Hepatocyte (in vitro differentiated cells): ENCODE measurements at regions not wholly inside any gene's neighbourhood (a gene's known extent, or its start where the extent isn't known, plus 50 kb on each side); places are given as distances from the start of the nearest gene placed in this dataset.

Experiments
- EZH2 ChIP-seq: fragments of 200-600 bp; sonication (generic); IDR thresholded peaks from 2 replicates; pipeline ENCODE4 v1.6.1; 2016; ENCODE audit warnings: antibody characterized with exemption, mild to moderate bottlenecking, borderline replicate concordance
- EZH2phosphoT487 ChIP-seq: fragments of 200-600 bp; sonication (generic); IDR thresholded peaks from one replicate; pipeline ENCODE4 v1.6.1; 2018; ENCODE audit warnings: antibody characterized with exemption, mild to moderate bottlenecking, low read depth, moderate library complexity; ENCODE audit not compliant: unreplicated experiment, severe bottlenecking
- TF ChIP-seq, protein P1 (sequence below): fragments of 200-600 bp; sonication (generic); IDR thresholded peaks from 2 replicates; pipeline ENCODE4 v1.5.1; 2016; ENCODE audit warnings: antibody characterized with exemption, mild to moderate bottlenecking; ENCODE audit not compliant: poor library complexity

DNA sequence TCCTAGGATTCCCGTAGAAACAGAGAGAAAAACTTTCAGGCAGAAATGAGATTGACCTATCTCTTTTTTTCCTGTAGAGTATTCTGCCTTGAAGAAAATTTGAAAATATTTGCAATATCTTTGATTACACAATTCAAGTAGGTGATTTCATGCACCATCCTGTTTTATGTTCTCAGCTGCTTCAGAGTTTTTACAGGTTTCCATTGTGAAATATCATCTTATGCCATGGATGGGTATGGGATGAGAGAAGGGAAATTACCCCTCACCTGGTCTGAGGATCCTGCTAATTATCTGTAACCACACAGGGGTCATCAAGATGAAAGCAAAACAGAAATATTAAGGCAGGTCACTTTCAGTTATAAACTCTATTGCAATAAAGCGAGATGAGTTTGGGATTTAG is 264.8 kb downstream of the TXNL1 start:
- TF ChIP-seq EZH2 (no peak), EZH2phosphoT487 (no peak)
- TF ChIP-seq, protein P1, sequence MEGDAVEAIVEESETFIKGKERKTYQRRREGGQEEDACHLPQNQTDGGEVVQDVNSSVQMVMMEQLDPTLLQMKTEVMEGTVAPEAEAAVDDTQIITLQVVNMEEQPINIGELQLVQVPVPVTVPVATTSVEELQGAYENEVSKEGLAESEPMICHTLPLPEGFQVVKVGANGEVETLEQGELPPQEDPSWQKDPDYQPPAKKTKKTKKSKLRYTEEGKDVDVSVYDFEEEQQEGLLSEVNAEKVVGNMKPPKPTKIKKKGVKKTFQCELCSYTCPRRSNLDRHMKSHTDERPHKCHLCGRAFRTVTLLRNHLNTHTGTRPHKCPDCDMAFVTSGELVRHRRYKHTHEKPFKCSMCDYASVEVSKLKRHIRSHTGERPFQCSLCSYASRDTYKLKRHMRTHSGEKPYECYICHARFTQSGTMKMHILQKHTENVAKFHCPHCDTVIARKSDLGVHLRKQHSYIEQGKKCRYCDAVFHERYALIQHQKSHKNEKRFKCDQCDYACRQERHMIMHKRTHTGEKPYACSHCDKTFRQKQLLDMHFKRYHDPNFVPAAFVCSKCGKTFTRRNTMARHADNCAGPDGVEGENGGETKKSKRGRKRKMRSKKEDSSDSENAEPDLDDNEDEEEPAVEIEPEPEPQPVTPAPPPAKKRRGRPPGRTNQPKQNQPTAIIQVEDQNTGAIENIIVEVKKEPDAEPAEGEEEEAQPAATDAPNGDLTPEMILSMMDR: no peak
